WTC11 (cell line): ENCODE measurements at regions not wholly inside any gene's neighbourhood (a gene's known extent, or its start where the extent isn't known, plus 50 kb on each side); places are given as distances from the start of the nearest gene placed in this dataset.

ENCODE experiments used
- ATAC-seq: fragments of 200-7000 bp; cut with Tn5 transposase; 2 replicates; pipeline ENCODE4 v1.10.0; 2021; ENCODE audit warnings: mild to moderate bottlenecking, moderate library complexity
- CTCF ChIA-PET: fragments of 300-600 bp; sonication (Branson Sonifier 250); formaldehyde crosslinking; loops from one replicate; lab custom pipeline; 2021; ENCODE audit warnings: antibody characterized with exemption; lab: Charles Lee
- POLR2A ChIA-PET: fragments of 350-600 bp; sonication (Branson Sonifier 250); formaldehyde crosslinking; loops from one replicate; lab custom pipeline; 2021; ENCODE audit warnings: antibody characterized with exemption; lab: Charles Lee
- DNase-seq: peaks from one replicate; pipeline ENCODE4 v3.0.0; 2021; ENCODE audit warnings: low spot score
- H3K27ac Mint-ChIP-seq: 2 replicates; pipeline ENCODE4 v1.8.0; 2021; ENCODE audit warnings: mixed read lengths
- H3K27me3 Mint-ChIP-seq: 2 replicates; pipeline ENCODE4 v1.8.0; 2021; ENCODE audit warnings: low read depth, mild to moderate bottlenecking, moderate library complexity, mixed read lengths
- H3K36me3 Mint-ChIP-seq: 2 replicates; pipeline ENCODE4 v1.8.0; 2021; ENCODE audit warnings: mixed read lengths
- H3K4me1 Mint-ChIP-seq: 2 replicates; pipeline ENCODE4 v1.8.0; 2022; ENCODE audit warnings: mixed read lengths
- H3K4me3 Mint-ChIP-seq: 2 replicates; pipeline ENCODE4 v1.8.0; 2021; ENCODE audit warnings: mild to moderate bottlenecking, moderate library complexity, mixed read lengths
- H3K9me3 Mint-ChIP-seq: 2 replicates; pipeline ENCODE4 v1.8.0; 2021; ENCODE audit warnings: mixed read lengths
- ATF1 ChIP-seq: sonication (generic); formaldehyde crosslinking; IDR thresholded peaks from 2 replicates; pipeline ENCODE4 v1.8.1; 2023; ENCODE audit warnings: mild to moderate bottlenecking, moderate library complexity, missing genetic modification reagents
- CDX4 ChIP-seq: fragments of 250-450 bp; sonication (Bioruptor Pico); IDR thresholded peaks from 2 replicates; pipeline ENCODE4 v1.9.0; 2021; ENCODE audit warnings: moderate library complexity, mild to moderate bottlenecking, inconsistent platforms, borderline replicate concordance
- CREM ChIP-seq: sonication (generic); formaldehyde crosslinking; IDR thresholded peaks from 2 replicates; pipeline ENCODE4 v1.8.1; 2022; ENCODE audit warnings: mild to moderate bottlenecking, missing genetic modification reagents, moderate library complexity
- E2F5 ChIP-seq: sonication (generic); formaldehyde crosslinking; IDR thresholded peaks from 2 replicates; pipeline ENCODE4 v1.8.1; 2022; ENCODE audit warnings: mild to moderate bottlenecking, moderate library complexity, missing genetic modification reagents
- ESRRA ChIP-seq: sonication (generic); formaldehyde crosslinking; IDR thresholded peaks from 2 replicates; pipeline ENCODE4 v1.8.1; 2022; ENCODE audit warnings: mild to moderate bottlenecking, missing genetic modification reagents, borderline replicate concordance
- FOXP1 ChIP-seq: sonication (generic); formaldehyde crosslinking; IDR thresholded peaks from 2 replicates; pipeline ENCODE4 v1.8.0; 2022; ENCODE audit warnings: missing genetic modification reagents, mild to moderate bottlenecking, moderate library complexity, borderline replicate concordance
- GRHL2 ChIP-seq: fragments of 250-450 bp; sonication (Bioruptor Pico); IDR thresholded peaks from 2 replicates; pipeline ENCODE4 v1.8.0; 2022; ENCODE audit warnings: mild to moderate bottlenecking, moderate library complexity; ENCODE audit not compliant: insufficient replicate concordance, severe bottlenecking
- IRF1 ChIP-seq: sonication (generic); formaldehyde crosslinking; IDR thresholded peaks from 2 replicates; pipeline ENCODE4 v1.8.0; 2023; ENCODE audit warnings: missing genetic modification reagents
- JUN ChIP-seq: sonication (generic); formaldehyde crosslinking; IDR thresholded peaks from 2 replicates; pipeline ENCODE4 v1.8.0; 2023; ENCODE audit warnings: mild to moderate bottlenecking, missing genetic modification reagents
- MLX ChIP-seq: sonication (generic); formaldehyde crosslinking; IDR thresholded peaks from 2 replicates; pipeline ENCODE4 v1.8.1; 2023; ENCODE audit warnings: mild to moderate bottlenecking, missing genetic modification reagents, moderate library complexity
- NFATC4 ChIP-seq: fragments of 250-450 bp; sonication (Bioruptor Pico); IDR thresholded peaks from 2 replicates; pipeline ENCODE4 v1.9.0; 2021; ENCODE audit warnings: mild to moderate bottlenecking
- NFE2L1 ChIP-seq: sonication (generic); formaldehyde crosslinking; IDR thresholded peaks from 2 replicates; pipeline ENCODE4 v1.8.1; 2023; ENCODE audit warnings: missing genetic modification reagents
- NFYB ChIP-seq: sonication (generic); formaldehyde crosslinking; conservative IDR thresholded peaks from 2 replicates; pipeline ENCODE4 v1.8.0; 2022; ENCODE audit warnings: low read depth, missing genetic modification reagents
- NR1H2 ChIP-seq: sonication (generic); formaldehyde crosslinking; IDR thresholded peaks from 2 replicates; pipeline ENCODE4 v1.9.0; 2021; ENCODE audit warnings: mild to moderate bottlenecking, moderate library complexity, missing genetic modification reagents
- OVOL2 ChIP-seq: fragments of 250-450 bp; sonication (Bioruptor Pico); IDR thresholded peaks from 2 replicates; pipeline ENCODE4 v1.9.0; 2021; ENCODE audit warnings: mild to moderate bottlenecking, borderline replicate concordance
- PRRX2 ChIP-seq: fragments of 250-450 bp; sonication (Bioruptor Pico); IDR thresholded peaks from 2 replicates; pipeline ENCODE4 v1.8.0; 2021; ENCODE audit warnings: mild to moderate bottlenecking
- RORB ChIP-seq: fragments of 250-450 bp; sonication (Bioruptor Pico); IDR thresholded peaks from 2 replicates; pipeline ENCODE4 v1.9.0; 2021; ENCODE audit warnings: mild to moderate bottlenecking
- SMAD3 ChIP-seq: sonication (generic); formaldehyde crosslinking; IDR thresholded peaks from 2 replicates; pipeline ENCODE4 v1.8.0; 2022; ENCODE audit warnings: missing genetic modification reagents, mild to moderate bottlenecking, borderline replicate concordance
- SOX15 ChIP-seq: fragments of 250-450 bp; sonication (Bioruptor Pico); IDR thresholded peaks from 2 replicates; pipeline ENCODE4 v1.9.0; 2021; ENCODE audit warnings: mild to moderate bottlenecking
- USF1 ChIP-seq: sonication (generic); formaldehyde crosslinking; IDR thresholded peaks from 2 replicates; pipeline ENCODE4 v1.8.0; 2022; ENCODE audit warnings: mild to moderate bottlenecking, missing genetic modification reagents
- ZNF138 ChIP-seq: sonication (generic); formaldehyde crosslinking; conservative IDR thresholded peaks from 2 replicates; pipeline ENCODE4 v1.8.1; 2022; ENCODE audit warnings: mild to moderate bottlenecking, moderate library complexity, missing genetic modification reagents
- ZNF317 ChIP-seq: sonication (generic); formaldehyde crosslinking; IDR thresholded peaks from 2 replicates; pipeline ENCODE4 v1.8.1; 2023; ENCODE audit warnings: low read depth, mild to moderate bottlenecking, moderate library complexity, missing genetic modification reagents, borderline replicate concordance

GRCh38 chr9:2480255-2480837 lies 141.2 kb upstream of the VLDLR start (continued):
- TF ChIP-seq MLX (CRISPR knock-in tag) (no peak), ZNF138 (no peak), NFATC4 (CRISPR knock-in tag) (no peak)

- H3K27me3 Mint-ChIP-seq: no peaks in the 10 kb centered on the region
- TF ChIP-seq NFE2L1 (CRISPR knock-in tag) (no peak), NFYB (CRISPR knock-in tag) (no peak), SOX15 (CRISPR knock-in tag) (no peak), E2F5 (CRISPR knock-in tag) (no peak), IRF1 (CRISPR knock-in tag) (no peak), FOXP1 (CRISPR knock-in tag) (no peak)
- H3K4me1 Mint-ChIP-seq: peaks cover 11% of the 10 kb centered on the region
- ChIA-PET POLR2A (no interaction called here), CTCF (no interaction called here)
- H3K4me3 Mint-ChIP-seq: no peak overlapping the region
- DNase-seq (no peak), ATAC-seq (no peak)
- H3K27ac Mint-ChIP-seq: no peak overlapping the region
- 0 out of 2 replicates have a peak, but pooled peaks cover 9% of the 10 kb centered on the region for H3K9me3 Mint-ChIP-seq
- H3K36me3 Mint-ChIP-seq: no peaks in the 10 kb centered on the region
These were observed 140.4 kb upstream of the VLDLR start for GRCh38 chr9:2481216-2481615.

GRCh38 chr9:2486988-2487387 lies 134.6 kb upstream of the VLDLR start:
- H3K4me1 Mint-ChIP-seq: peaks cover 11% of the 10 kb centered on the region
- DNase-seq (no peak), ATAC-seq (no peak)
- H3K9me3 Mint-ChIP-seq: 0 out of 2 replicates have a peak, but pooled peaks cover 9% of the 10 kb centered on the region
- H3K27ac Mint-ChIP-seq: no peak overlapping the region
- H3K4me3 Mint-ChIP-seq: no peak overlapping the region
- POLR2A ChIA-PET: no interaction called here
- CTCF ChIA-PET: no interaction called here
- no peaks in the 10 kb centered on the region for H3K27me3 Mint-ChIP-seq
- no peaks in the 10 kb centered on the region for H3K36me3 Mint-ChIP-seq
- TF ChIP-seq OVOL2 (CRISPR knock-in tag) (no peak), CDX4 (CRISPR knock-in tag) (no peak), CREM (no peak), JUN (no peak), RORB (no peak), USF1 (CRISPR knock-in tag) (no peak), ATF1 (CRISPR knock-in tag) (no peak), GRHL2 (CRISPR knock-in tag) (no peak), PRRX2 (CRISPR knock-in tag) (no peak), ZNF317 (CRISPR knock-in tag) (no peak), ESRRA (CRISPR knock-in tag) (no peak), SMAD3 (CRISPR knock-in tag) (no peak), NR1H2 (CRISPR knock-in tag) (no peak)
- TF ChIP-seq, all 79 proteins: peak for 0
